Gastrocnemius medialis (tissue), 4 donors: ENCODE measurements at regions not wholly inside any gene's neighbourhood (a gene's known extent, or its start where the extent isn't known, plus 50 kb on each side); places are given as distances from the start of the nearest gene placed in this dataset.

Experiments
- ATAC-seq, 2 donors: fragments of 150-250 bp; one replicate each; pipeline ENCODE4 v1.9.1; 2016
- DNase-seq, 2 donors: peaks; one replicate each; pipeline ENCODE4 v3.0.0-alpha.2; 2019
- H3K27ac ChIP-seq, 4 donors: fragments of 200-600 bp; sonication (generic); 1 replicate in 1 of 4; 2 replicates in 3 of 4; pipeline ENCODE4 v1.5.1; 2016 to 2018; ENCODE audit warnings: mild to moderate bottlenecking in 2 of 4, moderate library complexity in 1 of 4
- H3K27me3 ChIP-seq, 3 donors: fragments of 200-600 bp; sonication (generic) in 2 of 3; 1 replicate in 1 of 3; 2 replicates in 2 of 3; pipeline versions ENCODE4 v1.5.1 to v1.6.0; 2016 to 2019; ENCODE audit warnings: mild to moderate bottlenecking in 1 of 3, moderate library complexity in 1 of 3
- H3K36me3 ChIP-seq, 2 donors: fragments of 200-600 bp; sonication (generic) in 1 of 2; one replicate each; pipeline ENCODE4 v1.5.1; 2017 to 2018
- H3K4me1 ChIP-seq, 2 donors: fragments of 200-600 bp; sonication (generic) in 1 of 2; one replicate each; pipeline ENCODE4 v1.5.1; 2016 to 2017; ENCODE audit warnings: mild to moderate bottlenecking in 2 of 2
- H3K4me3 ChIP-seq, 4 donors: fragments of 200-600 bp; sonication (generic) in 3 of 4; 1 replicate in 1 of 4; 2 replicates in 3 of 4; pipeline ENCODE4 v1.5.1; 2016 to 2019; ENCODE audit warnings: mild to moderate bottlenecking in 2 of 4
- H3K9me3 ChIP-seq, 3 donors: fragments of 200-600 bp; sonication (generic) in 2 of 3; 1 replicate in 1 of 3; 2 replicates in 2 of 3; pipeline ENCODE4 v1.5.1; 2016 to 2019
- POLR2A ChIP-seq, 2 donors: fragments of 450-650 bp; IDR thresholded peaks; one replicate each; pipeline ENCODE4 v1.6.1; 2017; ENCODE audit warnings: antibody characterized with exemption in 2 of 2, mild to moderate bottlenecking in 2 of 2, moderate library complexity in 2 of 2
- in situ Hi-C, 4 donors: fragments of 200-750 bp; cut with MboI; loops; one replicate each; pipeline versions ENCODE4 v1.15.0 to v1.8.0; 2017; ENCODE audit warnings: low sequenced_read_pairs in 4 of 4
- intact Hi-C: fragments of 100-400 bp; cut with DNase I; formaldehyde crosslinking; loops from one replicate; pipeline ENCODE4 v1.15.1; 2023; ENCODE audit warnings: low total_unique reads
- TF ChIP-seq, protein P1 (sequence below), 5 experiments: fragments of 450-650 bp in 3 of 5; fragments of 200-600 bp in 2 of 5; sonication (generic) in 2 of 5; IDR thresholded peaks in 4 of 5; conservative IDR thresholded peaks in 1 of 5; 1 replicate in 4 of 5; 2 replicates in 1 of 5; pipeline ENCODE4 v1.5.1; 2016 to 2019; ENCODE audit warnings: antibody characterized with exemption in 5 of 5, mild to moderate bottlenecking in 3 of 5, moderate library complexity in 3 of 5

DNA sequence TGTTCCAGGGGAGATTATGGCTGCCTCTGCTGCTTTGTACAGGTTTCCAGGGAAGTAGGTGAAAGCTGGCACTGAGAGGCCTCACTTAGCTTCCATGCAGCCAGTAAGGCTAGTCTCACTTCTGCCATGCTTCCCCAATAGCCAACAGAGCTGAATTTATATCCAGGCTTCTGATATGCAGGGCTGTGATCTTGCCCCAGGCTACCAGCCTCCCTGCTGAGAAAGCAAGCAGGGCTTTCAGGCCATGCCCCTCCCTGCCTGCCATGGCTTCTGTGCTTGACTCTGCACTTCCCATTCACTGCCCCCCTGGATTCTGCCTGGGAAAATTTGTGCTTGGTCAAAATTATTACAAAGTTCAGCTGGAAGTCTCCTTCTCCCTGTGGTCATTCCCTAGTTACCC is 302.1 kb upstream of the FBXO33 start:
- in situ Hi-C loops: no loop called here
- no peaks in the 10 kb centered on the region for H3K36me3 ChIP-seq
- no peaks in the 10 kb centered on the region for H3K27me3 ChIP-seq
- ATAC-seq: no peak
- H3K4me1 ChIP-seq: no peaks in the 10 kb centered on the region
- H3K9me3 ChIP-seq: no peaks in the 10 kb centered on the region
- TF ChIP-seq, protein P1, sequence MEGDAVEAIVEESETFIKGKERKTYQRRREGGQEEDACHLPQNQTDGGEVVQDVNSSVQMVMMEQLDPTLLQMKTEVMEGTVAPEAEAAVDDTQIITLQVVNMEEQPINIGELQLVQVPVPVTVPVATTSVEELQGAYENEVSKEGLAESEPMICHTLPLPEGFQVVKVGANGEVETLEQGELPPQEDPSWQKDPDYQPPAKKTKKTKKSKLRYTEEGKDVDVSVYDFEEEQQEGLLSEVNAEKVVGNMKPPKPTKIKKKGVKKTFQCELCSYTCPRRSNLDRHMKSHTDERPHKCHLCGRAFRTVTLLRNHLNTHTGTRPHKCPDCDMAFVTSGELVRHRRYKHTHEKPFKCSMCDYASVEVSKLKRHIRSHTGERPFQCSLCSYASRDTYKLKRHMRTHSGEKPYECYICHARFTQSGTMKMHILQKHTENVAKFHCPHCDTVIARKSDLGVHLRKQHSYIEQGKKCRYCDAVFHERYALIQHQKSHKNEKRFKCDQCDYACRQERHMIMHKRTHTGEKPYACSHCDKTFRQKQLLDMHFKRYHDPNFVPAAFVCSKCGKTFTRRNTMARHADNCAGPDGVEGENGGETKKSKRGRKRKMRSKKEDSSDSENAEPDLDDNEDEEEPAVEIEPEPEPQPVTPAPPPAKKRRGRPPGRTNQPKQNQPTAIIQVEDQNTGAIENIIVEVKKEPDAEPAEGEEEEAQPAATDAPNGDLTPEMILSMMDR (IDR thresholded peaks at IDR 0.05 in 4 of 5, conservative IDR thresholded peaks at IDR 0.05 in 1 of 5): no peak
- TF ChIP-seq POLR2A (IDR thresholded peaks at IDR 0.05): no peak
- DNase-seq: no peak
- H3K27ac ChIP-seq: no peak overlapping the region
- intact Hi-C loops: no loop called here
- no peak overlapping the region for H3K4me3 ChIP-seq

DNA sequence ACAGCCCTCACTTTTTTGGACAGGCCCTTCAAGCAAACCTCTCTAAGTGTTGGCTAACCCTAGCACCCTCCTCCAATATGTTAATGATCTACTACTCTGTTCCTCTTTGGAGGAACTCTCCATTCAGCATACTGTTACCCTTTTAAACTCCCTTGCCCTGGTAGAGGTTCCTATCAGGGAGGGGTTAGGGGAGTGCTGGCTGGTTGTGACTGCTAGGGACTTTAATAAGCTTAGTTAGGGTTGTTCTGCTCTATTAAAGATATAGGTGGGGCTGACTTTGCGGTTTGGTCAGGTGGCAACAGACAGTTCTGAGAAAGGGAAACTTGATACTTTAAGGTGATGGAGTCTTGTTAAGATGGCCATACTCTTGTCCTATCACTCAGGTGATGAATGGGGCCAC is 301.5 kb upstream of the FBXO33 start:
- DNase-seq: no peak

GRCh38 chr14:39731912-39732311 is 299.7 kb upstream of the FBXO33 start:
- TF ChIP-seq POLR2A (IDR thresholded peaks at IDR 0.05): no peak
- TF ChIP-seq, protein P1 (IDR thresholded peaks at IDR 0.05 in 4 of 5, conservative IDR thresholded peaks at IDR 0.05 in 1 of 5): no peak
- H3K4me3 ChIP-seq: no peak overlapping the region
- in situ Hi-C loops: no loop called here
- H3K9me3 ChIP-seq: no peaks in the 10 kb centered on the region
- H3K4me1 ChIP-seq: no peaks in the 10 kb centered on the region
- H3K27me3 ChIP-seq: no peaks in the 10 kb centered on the region
- no peaks in the 10 kb centered on the region for H3K36me3 ChIP-seq
- ATAC-seq (no peak), DNase-seq (no peak)
- intact Hi-C loops: no loop called here
- no peak overlapping the region for H3K27ac ChIP-seq

More for the DNA sequence above, 301.5 kb upstream of the FBXO33 start:
- in situ Hi-C loops (no loop called here), intact Hi-C loops (no loop called here)
- TF ChIP-seq POLR2A (IDR thresholded peaks at IDR 0.05): no peak
- TF ChIP-seq, protein P1 (IDR thresholded peaks at IDR 0.05 in 4 of 5, conservative IDR thresholded peaks at IDR 0.05 in 1 of 5): no peak
- ATAC-seq: no peak
- no peak overlapping the region for H3K4me3 ChIP-seq
- no peaks in the 10 kb centered on the region for H3K27me3 ChIP-seq
- H3K36me3 ChIP-seq: no peaks in the 10 kb centered on the region
- no peaks in the 10 kb centered on the region for H3K4me1 ChIP-seq
- no peak overlapping the region for H3K27ac ChIP-seq
- H3K9me3 ChIP-seq: no peaks in the 10 kb centered on the region

GRCh38 chr14:39726563-39726962 is 294.3 kb upstream of the FBXO33 start:
- no peak for DNase-seq
- Histone ChIP-seq H3K9me3 (no peaks in the 10 kb centered on the region), H3K27me3 (no peaks in the 10 kb centered on the region), H3K4me1 (no peaks in the 10 kb centered on the region), H3K36me3 (no peaks in the 10 kb centered on the region), H3K4me3 (no peak overlapping the region), H3K27ac (no peak overlapping the region)
- TF ChIP-seq, protein P1 (IDR thresholded peaks at IDR 0.05 in 4 of 5, conservative IDR thresholded peaks at IDR 0.05 in 1 of 5): no peak
- TF ChIP-seq POLR2A (IDR thresholded peaks at IDR 0.05): no peak
- ATAC-seq: no peak
- in situ Hi-C loops (no loop called here), intact Hi-C loops (no loop called here)

DNA sequence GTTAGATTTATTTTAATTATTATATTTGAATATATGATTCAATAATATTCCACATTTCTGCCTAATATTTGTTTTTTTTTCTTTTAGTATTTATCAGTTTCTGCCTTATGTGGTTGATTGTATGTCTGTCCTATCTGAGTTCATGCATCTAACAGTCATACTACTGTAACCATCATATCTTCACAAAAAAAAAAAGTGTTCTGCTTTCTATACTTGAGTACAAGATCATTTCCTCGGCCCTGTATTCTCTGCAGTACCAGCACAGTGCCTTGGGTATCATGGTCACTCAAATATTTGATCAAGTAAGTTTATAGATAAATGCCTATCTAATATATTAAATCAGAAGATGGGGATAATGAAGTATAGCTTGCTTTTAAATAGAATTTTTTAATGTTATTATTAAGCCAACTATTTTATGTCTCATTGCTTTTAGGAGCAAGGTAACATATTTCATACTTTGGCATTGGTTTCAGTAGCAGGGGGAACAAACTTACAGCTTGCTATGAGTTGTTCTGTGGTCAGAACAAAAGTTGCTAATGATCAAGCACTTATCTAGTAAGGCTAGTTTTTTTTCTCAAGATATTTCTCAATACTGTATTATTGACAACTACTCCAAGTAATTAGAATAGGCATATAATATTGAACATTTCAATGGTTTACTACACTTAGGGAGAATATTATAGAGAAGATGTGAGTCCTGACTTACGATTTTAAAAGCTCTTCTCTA is 290.5 kb upstream of the FBXO33 start:
- DNase-seq: no peak
- in situ Hi-C loops (no loop called here), intact Hi-C loops (no loop called here)
- no peak for TF ChIP-seq POLR2A (IDR thresholded peaks at IDR 0.05)
- TF ChIP-seq, protein P1 (IDR thresholded peaks at IDR 0.05 in 4 of 5, conservative IDR thresholded peaks at IDR 0.05 in 1 of 5): no peak
- Histone ChIP-seq H3K4me1 (no peaks in the 10 kb centered on the region), H3K27me3 (no peaks in the 10 kb centered on the region), H3K27ac (no peak overlapping the region), H3K4me3 (no peak overlapping the region), H3K36me3 (no peaks in the 10 kb centered on the region), H3K9me3 (no peaks in the 10 kb centered on the region)
- no peak for ATAC-seq
